Mesendoderm (in vitro differentiated cells): ENCODE measurements at regions not wholly inside any gene's neighbourhood (a gene's known extent, or its start where the extent isn't known, plus 50 kb on each side); places are given as distances from the start of the nearest gene placed in this dataset.

ENCODE experiments used
- DNase-seq: peaks from one replicate; pipeline ENCODE4 v3.0.0; 2013
- H2AK5ac ChIP-seq: 2 replicates; pipeline ENCODE4 v1.6.1; 2013; ENCODE audit warnings: low read length, inconsistent platforms
- H2BK120ac ChIP-seq: 2 replicates; pipeline ENCODE4 v1.6.1; 2013; ENCODE audit warnings: low read depth, mild to moderate bottlenecking, low read length, moderate library complexity, mixed read lengths
- H2BK15ac ChIP-seq: replicated peaks from 2 replicates; pipeline ENCODE4 v1.6.1; 2013; ENCODE audit warnings: low read depth, mild to moderate bottlenecking, moderate library complexity
- H2BK5ac ChIP-seq: 2 replicates; pipeline ENCODE4 v1.6.1; 2013; ENCODE audit warnings: low read length, inconsistent platforms
- H3K18ac ChIP-seq: 2 replicates; pipeline ENCODE4 v1.6.1; 2013; ENCODE audit warnings: mild to moderate bottlenecking, low read length, mixed read lengths
- H3K23ac ChIP-seq: one replicate; pipeline ENCODE4 v1.6.1; 2013; ENCODE audit warnings: low read length
- H3K27ac ChIP-seq: 2 replicates; pipeline ENCODE4 v1.5.1; 2013; ENCODE audit warnings: low read depth, mild to moderate bottlenecking, inconsistent platforms, low read length, moderate library complexity
- H3K27me3 ChIP-seq: 2 replicates; pipeline ENCODE4 v1.6.1; 2013; ENCODE audit warnings: low read length, control low read depth, mild to moderate bottlenecking, inconsistent platforms; ENCODE audit not compliant: insufficient read depth, poor library complexity
- H3K36me3 ChIP-seq: 2 replicates; pipeline ENCODE4 v1.6.1; 2013; ENCODE audit warnings: low read length, inconsistent platforms; ENCODE audit not compliant: control insufficient read depth, insufficient read depth
- H3K4ac ChIP-seq: one replicate; pipeline ENCODE4 v1.6.1; 2013; ENCODE audit warnings: low read depth, mild to moderate bottlenecking, low read length, moderate library complexity
- H3K4me1 ChIP-seq: 2 replicates; pipeline ENCODE4 v1.6.1; 2013; ENCODE audit warnings: low read depth, low read length, inconsistent platforms; ENCODE audit not compliant: control insufficient read depth
- H3K4me2 ChIP-seq: 2 replicates; pipeline ENCODE4 v1.6.1; 2013; ENCODE audit warnings: low read length
- H3K4me3 ChIP-seq: 2 replicates; pipeline ENCODE4 v1.5.1; 2013; ENCODE audit warnings: mild to moderate bottlenecking, low read length
- H3K56ac ChIP-seq: one replicate; pipeline ENCODE4 v1.6.1; 2013; ENCODE audit warnings: low read length
- H3K79me1 ChIP-seq: 2 replicates; pipeline ENCODE4 v1.6.1; 2013; ENCODE audit warnings: low read length, inconsistent platforms
- H3K79me2 ChIP-seq: 2 replicates; pipeline ENCODE4 v1.6.1; 2013; ENCODE audit warnings: mild to moderate bottlenecking, low read length; ENCODE audit not compliant: control insufficient read depth, insufficient read depth
- H3K9ac ChIP-seq: 2 replicates; pipeline ENCODE4 v1.6.1; 2013; ENCODE audit warnings: low read length, inconsistent platforms
- H4K5ac ChIP-seq: one replicate; pipeline ENCODE4 v1.6.1; 2013; ENCODE audit warnings: low read length
- H4K8ac ChIP-seq: one replicate; pipeline ENCODE4 v1.6.1; 2013; ENCODE audit warnings: low read depth, mild to moderate bottlenecking, control low read depth, low read length, moderate library complexity
- WGBS: extraction: QIAGEN DNeasy Blood & Tissue Kit; methylation state at CpG from one replicate; pipeline ENCODE4 v1.1.7; 2013; ENCODE audit warnings: low lambda C conversion rate, missing lambda C conversion rate; ENCODE audit not compliant: insufficient coverage; ENCODE audit errors: extremely low coverage; 5-methylcytosine and 5-hydroxymethylcytosine counted together

- no peak overlapping the region for H3K4me2 ChIP-seq
- no peaks in the 10 kb centered on the region for H3K79me1 ChIP-seq
- no peaks in the 10 kb centered on the region for H3K27me3 ChIP-seq
- no peak overlapping the region for H3K56ac ChIP-seq
- no peaks in the 10 kb centered on the region for H3K79me2 ChIP-seq
- no peak overlapping the region for H3K23ac ChIP-seq
- no peak overlapping the region for H2BK5ac ChIP-seq
- H3K18ac ChIP-seq, result no peak overlapping the region
- no peak overlapping the region for H3K27ac ChIP-seq
- WGBS, result no CpG with 5 or more reads among the region's 6 CpGs
- no peak overlapping the region for H3K4ac ChIP-seq
- H3K4me3 ChIP-seq, result no peak overlapping the region
- H4K5ac ChIP-seq, result no peak overlapping the region
- H3K36me3 ChIP-seq, result no peaks in the 10 kb centered on the region
- no peak overlapping the region for H4K8ac ChIP-seq
- H3K9ac ChIP-seq, result no peak overlapping the region
- DNase-seq, result no peak
- H2BK15ac ChIP-seq, result no peak overlapping the region
- no peak overlapping the region for H2AK5ac ChIP-seq
- H3K4me1 ChIP-seq, result no peaks in the 10 kb centered on the region
- H2BK120ac ChIP-seq, result no peak overlapping the region
These were observed 208.7 kb upstream of the ZNF32 start for GRCh38 chr10:43857206-43857930.

GRCh38 chr10:43856299-43856698, 207.6 kb upstream of the ZNF32 start:
- Histone ChIP-seq H2BK120ac (no peak overlapping the region), H4K8ac (no peak overlapping the region), H3K4me3 (no peak overlapping the region), H3K27ac (no peak overlapping the region), H3K9ac (no peak overlapping the region), H3K4me1 (no peaks in the 10 kb centered on the region), H3K4me2 (no peak overlapping the region), H2BK15ac (no peak overlapping the region), H3K36me3 (no peaks in the 10 kb centered on the region), H3K4ac (no peak overlapping the region), H3K18ac (no peak overlapping the region), H4K5ac (no peak overlapping the region), H2AK5ac (no peak overlapping the region), H3K79me1 (no peaks in the 10 kb centered on the region), H3K23ac (no peak overlapping the region), H3K27me3 (no peaks in the 10 kb centered on the region), H3K79me2 (no peaks in the 10 kb centered on the region), H3K56ac (no peak overlapping the region), H2BK5ac (no peak overlapping the region)
- WGBS, result no CpG with 5 or more reads among the region's 5 CpGs
- no peak for DNase-seq

- H2BK120ac ChIP-seq, result no peak overlapping the region
These were observed 207.1 kb upstream of the ZNF32 start for GRCh38 chr10:43855667-43856210.

DNA sequence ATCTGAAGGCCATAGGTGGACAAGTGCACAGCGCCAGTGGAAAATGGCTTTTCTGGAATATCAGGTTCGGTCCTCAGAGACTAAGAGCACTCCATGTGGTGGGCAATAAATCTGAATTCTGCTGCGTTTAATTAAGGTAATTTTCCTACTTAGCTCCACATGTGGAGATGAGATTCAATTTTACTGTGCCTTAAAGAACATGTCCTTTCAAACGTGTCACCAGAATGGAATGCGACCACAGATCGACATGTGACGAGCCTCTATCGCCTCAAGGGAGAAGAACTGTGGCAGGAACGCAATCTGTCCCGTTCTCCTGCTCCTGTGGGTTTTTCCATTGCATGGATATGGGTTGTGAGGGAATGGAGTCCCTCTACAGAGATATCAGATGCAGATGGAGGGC, 205.3 kb upstream of the ZNF32 start:
- Histone ChIP-seq H3K4me3 (no peak overlapping the region), H3K27ac (no peak overlapping the region), H2BK15ac (no peak overlapping the region), H2AK5ac (no peak overlapping the region), H3K4me2 (no peak overlapping the region), H3K4ac (no peak overlapping the region), H3K36me3 (no peaks in the 10 kb centered on the region), H3K27me3 (no peaks in the 10 kb centered on the region), H4K8ac (no peak overlapping the region), H2BK5ac (no peak overlapping the region), H3K79me2 (no peaks in the 10 kb centered on the region), H2BK120ac (no peak overlapping the region), H4K5ac (no peak overlapping the region), H3K9ac (no peak overlapping the region), H3K79me1 (no peaks in the 10 kb centered on the region), H3K4me1 (no peaks in the 10 kb centered on the region), H3K18ac (no peak overlapping the region), H3K56ac (no peak overlapping the region), H3K23ac (no peak overlapping the region)
- DNase-seq, result peak; percentile 83
- no CpG with 5 or more reads among the region's 10 CpGs for WGBS

More at GRCh38 chr10:43855667-43856210, 207.1 kb upstream of the ZNF32 start:
- no peak overlapping the region for H3K27ac ChIP-seq
- no peak overlapping the region for H3K9ac ChIP-seq
- DNase-seq, result no peak
- H3K79me2 ChIP-seq, result no peaks in the 10 kb centered on the region
- H3K18ac ChIP-seq, result no peak overlapping the region
- WGBS, result no CpG with 5 or more reads among the region's 4 CpGs
- no peak overlapping the region for H4K8ac ChIP-seq
- H3K4ac ChIP-seq, result no peak overlapping the region
- H2BK5ac ChIP-seq, result no peak overlapping the region
- no peak overlapping the region for H4K5ac ChIP-seq
- no peak overlapping the region for H2BK15ac ChIP-seq
- no peaks in the 10 kb centered on the region for H3K4me1 ChIP-seq
- no peaks in the 10 kb centered on the region for H3K79me1 ChIP-seq
- no peak overlapping the region for H3K4me2 ChIP-seq
- no peaks in the 10 kb centered on the region for H3K36me3 ChIP-seq
- H3K56ac ChIP-seq, result no peak overlapping the region
- H3K27me3 ChIP-seq, result no peaks in the 10 kb centered on the region
- H3K4me3 ChIP-seq, result no peak overlapping the region
- H2AK5ac ChIP-seq, result no peak overlapping the region
- no peak overlapping the region for H3K23ac ChIP-seq

- no peak overlapping the region for H3K4me3 ChIP-seq
- H4K5ac ChIP-seq, result no peak overlapping the region
- no peak overlapping the region for H2BK15ac ChIP-seq
- DNase-seq, result no peak
- no peak overlapping the region for H3K27ac ChIP-seq
- no peaks in the 10 kb centered on the region for H3K27me3 ChIP-seq
- no peaks in the 10 kb centered on the region for H3K79me2 ChIP-seq
- H4K8ac ChIP-seq, result no peak overlapping the region
- no peak overlapping the region for H3K4ac ChIP-seq
- no peak overlapping the region for H3K56ac ChIP-seq
- no peaks in the 10 kb centered on the region for H3K4me1 ChIP-seq
- H3K36me3 ChIP-seq, result no peaks in the 10 kb centered on the region
- H2AK5ac ChIP-seq, result no peak overlapping the region
- no peak overlapping the region for H3K4me2 ChIP-seq
- WGBS, result no CpG with 5 or more reads among the region's 7 CpGs
- no peak overlapping the region for H3K9ac ChIP-seq
- no peak overlapping the region for H3K23ac ChIP-seq
- H3K18ac ChIP-seq, result no peak overlapping the region
- H2BK120ac ChIP-seq, result no peak overlapping the region
- no peak overlapping the region for H2BK5ac ChIP-seq
- no peaks in the 10 kb centered on the region for H3K79me1 ChIP-seq
These were observed 204.7 kb upstream of the ZNF32 start for GRCh38 chr10:43853369-43853768.
